ENCODE measurements at regions not wholly inside any gene's neighbourhood (a gene's known extent, or its start where the extent isn't known, plus 50 kb on each side); places are given as distances from the start of the nearest gene placed in this dataset.

GRCh38 chr13:111557921-111558699 lies 237.7 kb downstream of the TEX29 start:
- no peak for TF ChIP-seq CTCF (IDR thresholded peaks at IDR 0.05)
- no peak for TF ChIP-seq POLR2A (IDR thresholded peaks at IDR 0.05)
